DOHH2 (cell line): ENCODE measurements at regions not wholly inside any gene's neighbourhood (a gene's known extent, or its start where the extent isn't known, plus 50 kb on each side); places are given as distances from the start of the nearest gene placed in this dataset.

Experiments used
- CTCF ChIP-seq: fragments of 200-600 bp; sonication (generic); IDR thresholded peaks from one replicate; pipeline ENCODE4 v1.5.1; 2014; ENCODE audit warnings: antibody characterized with exemption, mild to moderate bottlenecking, low read depth, low read length; ENCODE audit not compliant: poor library complexity, severe bottlenecking
- EZH2phosphoT487 ChIP-seq: fragments of 200-600 bp; sonication (generic); IDR thresholded peaks from 2 replicates; pipeline ENCODE4 v1.6.1; 2017; ENCODE audit warnings: borderline replicate concordance, mild to moderate bottlenecking, antibody characterized with exemption, low read length, moderate library complexity, mixed read lengths

- TF ChIP-seq CTCF (no peak), EZH2phosphoT487 (no peak)
Observed at GRCh38 chr5:126093718-126094117, 329.5 kb upstream of the GRAMD2B start.
